NB4 (cell line): ENCODE measurements at regions not wholly inside any gene's neighbourhood (a gene's known extent, or its start where the extent isn't known, plus 50 kb on each side); places are given as distances from the start of the nearest gene placed in this dataset.

ENCODE experiments used
- DNase-seq: peaks from one replicate; pipeline ENCODE4 v3.0.0; 2010; ENCODE audit warnings: low read depth
- H3K4me3 ChIP-seq: one replicate; pipeline ENCODE4 v1.5.1; 2011; ENCODE audit warnings: mild to moderate bottlenecking, low read depth, low read length, moderate library complexity
- MYC ChIP-seq: IDR thresholded peaks from 2 replicates; pipeline ENCODE4 v1.6.1; 2011; ENCODE audit warnings: low read depth, low read length
- POLR2A ChIP-seq: IDR thresholded peaks from 2 replicates; pipeline ENCODE4 v1.6.1; 2011; ENCODE audit warnings: mild to moderate bottlenecking; ENCODE audit not compliant: insufficient read length; ENCODE audit errors: extremely low read depth
- TF ChIP-seq, protein P1 (sequence below): IDR thresholded peaks from one replicate; pipeline ENCODE4 v1.5.1; 2012; ENCODE audit warnings: low read depth, low read length
- TF ChIP-seq, protein P2 (sequence below): IDR thresholded peaks from 2 replicates; pipeline ENCODE4 v1.6.1; 2011; ENCODE audit warnings: low read depth, low read length

DNA sequence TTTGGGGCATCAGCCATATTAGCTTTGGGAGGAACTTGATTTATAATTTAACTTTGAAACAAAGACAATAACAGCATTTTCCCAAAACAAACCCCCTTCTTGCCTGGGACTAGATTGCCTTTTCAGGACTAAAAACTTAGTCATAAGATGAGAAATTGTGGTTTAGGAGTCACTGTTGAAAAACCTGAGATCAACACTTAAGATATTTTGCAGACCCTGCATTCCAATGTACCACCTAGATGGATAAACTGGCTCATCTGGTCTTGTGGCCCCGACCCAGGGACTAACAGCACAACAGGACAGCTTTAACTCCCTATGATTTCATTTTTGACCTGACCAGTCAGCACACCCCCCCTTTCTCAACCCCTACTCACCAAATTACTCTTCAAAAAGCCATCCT lies 1165.4 kb downstream of the XPNPEP1 start:
- DNase-seq, result no peak
- TF ChIP-seq POLR2A (no peak), MYC (no peak)
- TF ChIP-seq, protein P1, sequence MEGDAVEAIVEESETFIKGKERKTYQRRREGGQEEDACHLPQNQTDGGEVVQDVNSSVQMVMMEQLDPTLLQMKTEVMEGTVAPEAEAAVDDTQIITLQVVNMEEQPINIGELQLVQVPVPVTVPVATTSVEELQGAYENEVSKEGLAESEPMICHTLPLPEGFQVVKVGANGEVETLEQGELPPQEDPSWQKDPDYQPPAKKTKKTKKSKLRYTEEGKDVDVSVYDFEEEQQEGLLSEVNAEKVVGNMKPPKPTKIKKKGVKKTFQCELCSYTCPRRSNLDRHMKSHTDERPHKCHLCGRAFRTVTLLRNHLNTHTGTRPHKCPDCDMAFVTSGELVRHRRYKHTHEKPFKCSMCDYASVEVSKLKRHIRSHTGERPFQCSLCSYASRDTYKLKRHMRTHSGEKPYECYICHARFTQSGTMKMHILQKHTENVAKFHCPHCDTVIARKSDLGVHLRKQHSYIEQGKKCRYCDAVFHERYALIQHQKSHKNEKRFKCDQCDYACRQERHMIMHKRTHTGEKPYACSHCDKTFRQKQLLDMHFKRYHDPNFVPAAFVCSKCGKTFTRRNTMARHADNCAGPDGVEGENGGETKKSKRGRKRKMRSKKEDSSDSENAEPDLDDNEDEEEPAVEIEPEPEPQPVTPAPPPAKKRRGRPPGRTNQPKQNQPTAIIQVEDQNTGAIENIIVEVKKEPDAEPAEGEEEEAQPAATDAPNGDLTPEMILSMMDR, result no peak
- TF ChIP-seq, protein P2, sequence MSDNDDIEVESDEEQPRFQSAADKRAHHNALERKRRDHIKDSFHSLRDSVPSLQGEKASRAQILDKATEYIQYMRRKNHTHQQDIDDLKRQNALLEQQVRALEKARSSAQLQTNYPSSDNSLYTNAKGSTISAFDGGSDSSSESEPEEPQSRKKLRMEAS, result no peak
- H3K4me3 ChIP-seq, result no peak overlapping the region

DNA sequence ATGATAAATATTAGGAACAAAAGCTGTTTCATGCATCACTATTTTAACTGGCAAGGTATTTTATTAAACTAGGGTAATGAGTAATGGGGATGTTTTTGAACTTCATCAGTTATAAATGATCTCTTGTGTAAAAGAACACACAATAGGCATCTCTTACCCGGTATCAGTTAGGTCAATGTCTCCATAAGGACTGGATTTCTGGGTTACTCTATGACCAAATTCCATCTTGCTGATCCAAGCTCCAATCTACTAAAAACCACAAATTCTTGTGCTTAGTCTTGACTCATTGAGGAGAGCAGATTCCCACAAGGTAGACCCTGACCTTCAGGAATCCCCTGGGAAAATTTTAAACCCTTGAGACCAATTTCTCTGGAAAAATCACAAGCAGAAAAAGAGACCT lies 1167.7 kb downstream of the XPNPEP1 start:
- no peak for DNase-seq
- TF ChIP-seq MYC (no peak), POLR2A (no peak)
- TF ChIP-seq, protein P1, result no peak
- TF ChIP-seq, protein P2, result no peak
- H3K4me3 ChIP-seq, result no peak overlapping the region

DNA sequence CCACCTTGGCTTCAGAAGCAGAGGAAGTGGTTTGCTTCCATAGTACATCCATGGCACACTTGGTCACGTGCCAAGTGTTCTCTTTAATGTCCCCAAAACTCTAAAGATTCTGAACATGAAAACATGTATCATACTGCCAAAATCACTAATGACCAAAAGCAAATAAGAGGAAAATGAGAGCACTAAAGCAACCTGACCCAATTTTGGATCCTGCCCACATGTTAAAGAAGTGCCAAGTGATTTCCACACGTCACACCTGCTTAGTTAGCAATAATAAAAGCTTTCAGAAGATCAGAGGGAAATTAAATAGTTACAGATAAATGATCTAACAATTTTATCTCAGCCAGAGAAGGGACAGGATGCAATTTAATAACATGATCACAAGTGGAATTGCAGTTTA lies 1170.0 kb downstream of the XPNPEP1 start:
- no peak overlapping the region for H3K4me3 ChIP-seq
- TF ChIP-seq, protein P1, result no peak
- TF ChIP-seq, protein P2, result no peak
- no peak for TF ChIP-seq MYC
- DNase-seq, result no peak

DNA sequence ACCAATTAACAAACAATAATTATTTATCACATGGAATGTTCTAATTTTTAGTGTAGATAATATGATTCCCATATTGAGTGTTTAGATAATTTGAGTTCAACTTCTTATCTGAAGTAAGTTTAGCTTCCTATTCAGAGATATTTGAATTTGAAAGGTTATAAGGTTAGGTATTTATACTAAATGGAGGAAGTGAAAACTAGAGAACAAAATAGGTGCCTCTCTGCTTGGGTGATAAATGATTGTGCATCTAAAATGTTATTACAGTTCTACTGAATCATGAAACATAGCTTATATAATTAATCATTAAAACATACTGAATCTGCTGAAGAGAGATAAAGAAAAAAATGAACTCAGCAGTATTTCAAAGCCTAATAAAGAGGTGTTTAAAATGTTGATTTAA lies 1174.3 kb downstream of the XPNPEP1 start:
- no peak overlapping the region for H3K4me3 ChIP-seq
- TF ChIP-seq POLR2A, result no peak
- TF ChIP-seq, protein P1, result no peak
- TF ChIP-seq MYC, result no peak
- TF ChIP-seq, protein P2, result no peak

DNA sequence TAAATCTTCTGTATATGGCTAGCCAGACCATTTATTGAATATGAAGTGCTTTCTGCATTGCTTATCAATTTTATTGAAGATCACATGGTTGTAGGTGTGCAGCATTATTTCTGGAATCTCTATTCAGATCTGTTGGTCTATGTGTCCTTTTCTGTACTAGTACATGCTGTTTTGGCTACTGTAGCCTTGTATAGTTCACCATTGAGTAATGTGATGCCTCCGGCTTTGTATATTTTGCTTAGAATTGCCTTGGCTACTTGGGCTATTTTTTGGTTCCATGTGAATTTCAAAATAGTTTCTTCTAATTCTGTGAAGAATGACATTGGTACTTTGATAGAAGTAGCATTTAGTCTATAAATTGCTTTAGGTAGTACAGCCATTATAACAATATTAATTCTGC lies 1187.2 kb downstream of the XPNPEP1 start:
- no peak overlapping the region for H3K4me3 ChIP-seq
- no peak for TF ChIP-seq MYC
- TF ChIP-seq, protein P1, result no peak
- TF ChIP-seq, protein P2, result no peak
- TF ChIP-seq POLR2A, result no peak
- no peak for DNase-seq

More for the DNA sequence above, 1174.3 kb downstream of the XPNPEP1 start:
- DNase-seq, result no peak

DNA sequence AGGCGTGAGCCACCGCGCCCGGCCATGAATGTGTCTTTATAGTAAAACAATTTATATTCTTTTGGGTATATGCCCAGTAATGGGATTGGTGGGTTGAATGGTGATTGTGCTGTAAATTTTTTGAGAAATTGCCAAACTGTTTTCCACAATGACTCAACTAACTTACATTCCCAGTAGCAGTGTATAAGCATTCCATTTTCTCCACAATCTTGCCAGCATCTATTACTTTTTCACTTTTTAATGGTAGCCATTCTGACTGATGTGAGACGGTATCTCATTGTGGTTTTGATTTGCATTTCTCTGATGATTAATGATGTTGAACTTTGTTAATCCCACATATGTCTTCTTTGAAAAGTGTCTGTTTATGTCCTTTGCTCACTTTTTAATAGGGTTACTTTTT lies 1187.9 kb downstream of the XPNPEP1 start:
- TF ChIP-seq, protein P1, result no peak
- no peak for TF ChIP-seq MYC
- no peak for TF ChIP-seq POLR2A
- TF ChIP-seq, protein P2, result no peak
- DNase-seq, result no peak
- no peak overlapping the region for H3K4me3 ChIP-seq
